Left lobe of liver (tissue), 2 donors: ENCODE measurements at regions not wholly inside any gene's neighbourhood (a gene's known extent, or its start where the extent isn't known, plus 50 kb on each side); places are given as distances from the start of the nearest gene placed in this dataset.
"Not testable (repeated sequence)": the region's sequence is repeated elsewhere in the genome, so short reads cannot be mapped to it uniquely, and the experiment has no call there.

Experiments
- ATAC-seq: fragments of 200-7000 bp; cut with Tn5 transposase; one replicate; pipeline ENCODE4 v1.9.1; 2020; ENCODE audit warnings: mild to moderate bottlenecking, moderate library complexity
- DNase-seq: peaks from one replicate; pipeline ENCODE4 v3.0.0-alpha.2; 2020; ENCODE audit warnings: low spot score
- donor health status: DM: no; HTN: no; CAD: no; lungs with moderate emphysema.
- donor health status: DM: no; HTN: yes; CAD: no.

- DNase-seq (no peak), ATAC-seq (no peak)
These were observed 573.5 kb downstream of the DSC3 start for GRCh38 chr18:30469091-30469490.

GRCh38 chr18:30465096-30465495 lies 577.4 kb downstream of the DSC3 start:
- ATAC-seq: no peak
- no peak for DNase-seq

- ATAC-seq (no peak), DNase-seq (no peak)
These were observed 585.4 kb downstream of the DSC3 start for GRCh38 chr18:30457156-30457555.

GRCh38 chr18:30455741-30456140 lies 586.8 kb downstream of the DSC3 start:
- DNase-seq (no peak), ATAC-seq (no peak)

- DNase-seq (no peak), ATAC-seq (no peak)
These were observed 587.6 kb downstream of the DSC3 start for GRCh38 chr18:30454920-30455319.

GRCh38 chr18:30451981-30452380 lies 590.6 kb downstream of the DSC3 start:
- ATAC-seq (no peak), DNase-seq (no peak)

- no peak for DNase-seq
- ATAC-seq: no peak
These were observed 591.6 kb downstream of the DSC3 start for GRCh38 chr18:30450927-30451326.

GRCh38 chr18:30446605-30447004 lies 595.9 kb downstream of the DSC3 start:
- DNase-seq: no peak
- no peak for ATAC-seq

GRCh38 chr18:30444544-30444943 lies 598.0 kb downstream of the DSC3 start:
- ATAC-seq (no peak), DNase-seq (no peak)

- ATAC-seq (no peak), DNase-seq (no peak)
These were observed 602.2 kb downstream of the DSC3 start for GRCh38 chr18:30440351-30440750.

GRCh38 chr18:30439174-30439573 lies 603.4 kb downstream of the DSC3 start:
- no peak for DNase-seq
- ATAC-seq: no peak

- ATAC-seq (no peak), DNase-seq (no peak)
These were observed 610.2 kb downstream of the DSC3 start for GRCh38 chr18:30432349-30432748.

GRCh38 chr18:30419399-30419798 lies 623.1 kb downstream of the DSC3 start:
- ATAC-seq, DNase-seq: not testable (repeated sequence)

- no peak for ATAC-seq
- DNase-seq: no peak
These were observed 626.6 kb downstream of the DSC3 start for GRCh38 chr18:30415903-30416302.

- DNase-seq (no peak), ATAC-seq (no peak)
These were observed 633.4 kb downstream of the DSC3 start for GRCh38 chr18:30409120-30409519.

GRCh38 chr18:30406728-30407127 lies 635.8 kb downstream of the DSC3 start:
- no peak for DNase-seq
- no peak for ATAC-seq

- DNase-seq: no peak
These were observed 637.5 kb downstream of the DSC3 start for GRCh38 chr18:30405038-30405437.

GRCh38 chr18:30404422-30404821 lies 638.1 kb downstream of the DSC3 start:
- DNase-seq (no peak), ATAC-seq (no peak)

More at GRCh38 chr18:30405038-30405437, 637.5 kb downstream of the DSC3 start:
- no peak for ATAC-seq

GRCh38 chr18:30403278-30403677 lies 639.3 kb downstream of the DSC3 start:
- ATAC-seq (no peak), DNase-seq (no peak)

GRCh38 chr18:30387401-30387800 lies 655.1 kb downstream of the DSC3 start:
- ATAC-seq: no peak

GRCh38 chr18:30386624-30387023 lies 655.9 kb downstream of the DSC3 start:
- no peak for ATAC-seq
- no peak for DNase-seq

More at GRCh38 chr18:30387401-30387800, 655.1 kb downstream of the DSC3 start:
- no peak for DNase-seq

GRCh38 chr18:30385684-30386083 lies 656.9 kb downstream of the DSC3 start:
- ATAC-seq (no peak), DNase-seq (no peak)

- no peak for ATAC-seq
- DNase-seq: no peak
These were observed 660.7 kb downstream of the DSC3 start for GRCh38 chr18:30381826-30382225.

- no peak for ATAC-seq
- no peak for DNase-seq
These were observed 664.4 kb downstream of the DSC3 start for GRCh38 chr18:30378097-30378496.
